ENCODE measurements at regions not wholly inside any gene's neighbourhood (a gene's known extent, or its start where the extent isn't known, plus 50 kb on each side); places are given as distances from the start of the nearest gene placed in this dataset.

- no peak for TF ChIP-seq CTCF (IDR thresholded peaks at IDR 0.05)
- no peak for TF ChIP-seq POLR2A (IDR thresholded peaks at IDR 0.05)
Observed at GRCh38 chr10:36220151-36220550, 578.1 kb upstream of the FZD8 start.

Data from lower leg skin (tissue), 3 donors.